Lung (tissue), 11 donors: ENCODE measurements at regions not wholly inside any gene's neighbourhood (a gene's known extent, or its start where the extent isn't known, plus 50 kb on each side); places are given as distances from the start of the nearest gene placed in this dataset.

Experiments
- ATAC-seq: fragments of 200-7000 bp; cut with Tn5 transposase; one replicate; pipeline ENCODE4 v1.9.1; 2020; ENCODE audit warnings: moderate number of reproducible peaks; ENCODE audit not compliant: insufficient read depth, low FRiP score
- DNase-seq, 3 donors: peaks; one replicate each; pipeline ENCODE4 v3.0.0-alpha.2; 2013 to 2017
- H3K27ac ChIP-seq, 2 donors: one replicate each; pipeline ENCODE4 v1.5.1; 2013; ENCODE audit warnings: mild to moderate bottlenecking in 2 of 2, moderate library complexity in 2 of 2, control low read depth in 1 of 2, inconsistent platforms in 1 of 2, low read depth in 1 of 2, low read length in 1 of 2
- H3K27me3 ChIP-seq, 3 donors: one replicate each; pipeline ENCODE4 v1.5.1; 2013; ENCODE audit warnings: low read length in 2 of 3; ENCODE audit not compliant: control insufficient read depth in 3 of 3, insufficient read depth in 3 of 3
- H3K36me3 ChIP-seq, 4 donors: one replicate each; pipeline ENCODE4 v1.5.1; 2013; ENCODE audit warnings: low read length in 4 of 4, mild to moderate bottlenecking in 1 of 4, moderate library complexity in 1 of 4; ENCODE audit not compliant: control insufficient read depth in 4 of 4, insufficient read depth in 4 of 4
- H3K4me1 ChIP-seq, 5 donors: one replicate each; pipeline ENCODE4 v1.5.1; 2013; ENCODE audit warnings: low read length in 5 of 5, mild to moderate bottlenecking in 2 of 5, moderate library complexity in 1 of 5; ENCODE audit not compliant: control insufficient read depth in 5 of 5, insufficient read depth in 5 of 5
- H3K4me3 ChIP-seq: one replicate; pipeline ENCODE4 v1.5.1; 2013; ENCODE audit warnings: mild to moderate bottlenecking, control low read depth, moderate library complexity
- H3K9ac ChIP-seq, 2 donors: one replicate each; pipeline ENCODE4 v1.5.1; 2013; ENCODE audit warnings: low read length in 2 of 2, control low read depth in 1 of 2; ENCODE audit not compliant: insufficient read depth in 1 of 2
- H3K9me3 ChIP-seq, 4 donors: one replicate each; pipeline ENCODE4 v1.5.1; 2013; ENCODE audit warnings: low read length in 3 of 4, mild to moderate bottlenecking in 1 of 4, moderate library complexity in 1 of 4; ENCODE audit not compliant: control insufficient read depth in 4 of 4, insufficient read depth in 3 of 4
- WGBS, 2 donors: extraction: QIAGEN DNeasy Blood & Tissue Kit; methylation state at CpG; one replicate each; pipeline ENCODE4 v1.1.7; 2013; 5-methylcytosine and 5-hydroxymethylcytosine counted together
- TF ChIP-seq, protein P1 (sequence below): IDR thresholded peaks from 2 replicates; pipeline ENCODE4 v1.5.1; 2012; ENCODE audit warnings: mild to moderate bottlenecking; ENCODE audit errors: control extremely low read depth, extremely low read depth
- donor health status: control.
- donor health status: control.
- donor health status: Bipolar disorder and iron deficiency.
- donor health status: healthy.
- donor health status: DM: yes; HTN: yes; CAD: no.

DNA sequence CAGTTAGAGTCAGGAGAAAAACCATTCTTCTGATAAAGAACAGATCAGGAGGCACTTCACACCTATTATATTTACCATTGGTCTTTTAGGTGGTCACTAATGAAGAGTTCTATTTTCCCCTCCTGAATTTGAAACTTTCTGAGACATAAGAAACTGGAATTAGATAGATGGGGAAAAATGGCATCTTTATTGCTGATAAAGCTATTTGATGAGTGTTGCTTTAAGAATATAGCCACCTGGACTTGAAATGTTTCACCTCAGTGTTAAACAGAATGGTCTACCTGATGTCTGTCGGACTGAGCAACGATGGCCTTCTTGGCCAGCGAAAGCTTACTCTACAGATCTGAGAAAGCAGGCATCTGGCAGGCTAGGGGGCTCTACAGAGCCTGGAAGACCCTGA is 107.0 kb downstream of the SLITRK5 start:
- Histone ChIP-seq H3K27ac (no peak overlapping the region), H3K4me3 (no peak overlapping the region), H3K4me1 (no peaks in the 10 kb centered on the region), H3K9me3 (peaks cover 0 to 3% (median 0%) of the 10 kb centered on the region in 4 donors), H3K27me3 (no peaks in the 10 kb centered on the region), H3K9ac (no peak overlapping the region), H3K36me3 (no peaks in the 10 kb centered on the region)
- TF ChIP-seq, protein P1, sequence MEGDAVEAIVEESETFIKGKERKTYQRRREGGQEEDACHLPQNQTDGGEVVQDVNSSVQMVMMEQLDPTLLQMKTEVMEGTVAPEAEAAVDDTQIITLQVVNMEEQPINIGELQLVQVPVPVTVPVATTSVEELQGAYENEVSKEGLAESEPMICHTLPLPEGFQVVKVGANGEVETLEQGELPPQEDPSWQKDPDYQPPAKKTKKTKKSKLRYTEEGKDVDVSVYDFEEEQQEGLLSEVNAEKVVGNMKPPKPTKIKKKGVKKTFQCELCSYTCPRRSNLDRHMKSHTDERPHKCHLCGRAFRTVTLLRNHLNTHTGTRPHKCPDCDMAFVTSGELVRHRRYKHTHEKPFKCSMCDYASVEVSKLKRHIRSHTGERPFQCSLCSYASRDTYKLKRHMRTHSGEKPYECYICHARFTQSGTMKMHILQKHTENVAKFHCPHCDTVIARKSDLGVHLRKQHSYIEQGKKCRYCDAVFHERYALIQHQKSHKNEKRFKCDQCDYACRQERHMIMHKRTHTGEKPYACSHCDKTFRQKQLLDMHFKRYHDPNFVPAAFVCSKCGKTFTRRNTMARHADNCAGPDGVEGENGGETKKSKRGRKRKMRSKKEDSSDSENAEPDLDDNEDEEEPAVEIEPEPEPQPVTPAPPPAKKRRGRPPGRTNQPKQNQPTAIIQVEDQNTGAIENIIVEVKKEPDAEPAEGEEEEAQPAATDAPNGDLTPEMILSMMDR: no peak
- WGBS, 2 donors: 79 to 86% methylated on average over 3 of the region's 3 CpGs
- DNase-seq: no peak
- no peak for ATAC-seq

DNA sequence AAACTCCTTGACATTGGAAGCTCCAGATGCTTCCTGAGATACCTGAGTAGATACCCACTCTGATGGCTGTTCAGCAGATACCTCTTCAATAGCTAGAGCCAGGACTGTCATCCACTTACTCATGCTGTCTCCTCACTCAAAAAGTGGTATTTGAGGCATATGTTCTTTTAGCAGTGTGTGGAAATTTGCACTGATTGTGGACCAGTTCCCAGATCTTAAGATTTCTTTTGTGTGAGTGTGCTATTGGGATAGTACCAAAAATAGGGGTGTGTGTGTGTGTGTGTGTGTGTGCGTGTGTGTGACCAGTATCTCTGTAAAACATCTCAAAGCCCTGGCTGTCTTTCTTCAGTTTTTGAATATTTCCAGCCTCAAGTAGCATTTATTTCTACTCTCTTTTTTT is 108.3 kb downstream of the SLITRK5 start:
- no peak for DNase-seq

GRCh38 chr13:87783366-87783765 is 112.2 kb downstream of the SLITRK5 start:
- no peak for DNase-seq
- no peak overlapping the region for H3K9ac ChIP-seq
- no peaks in the 10 kb centered on the region for H3K36me3 ChIP-seq
- H3K4me1 ChIP-seq: no peaks in the 10 kb centered on the region
- no peaks in the 10 kb centered on the region for H3K27me3 ChIP-seq
- H3K4me3 ChIP-seq: no peak overlapping the region
- WGBS, 2 donors: 86 to 88% methylated on average over 5 of the region's 5 CpGs
- H3K27ac ChIP-seq: no peak overlapping the region
- TF ChIP-seq, protein P1: no peak
- ATAC-seq: no peak
- peaks cover 0 to 3% (median 0%) of the 10 kb centered on the region in 4 donors for H3K9me3 ChIP-seq

More for the DNA sequence above, 108.3 kb downstream of the SLITRK5 start:
- TF ChIP-seq, protein P1: no peak
- Histone ChIP-seq H3K27ac (no peak overlapping the region), H3K9ac (no peak overlapping the region), H3K4me3 (no peak overlapping the region), H3K36me3 (no peaks in the 10 kb centered on the region), H3K4me1 (no peaks in the 10 kb centered on the region), H3K9me3 (peaks cover 0 to 3% (median 0%) of the 10 kb centered on the region in 4 donors), H3K27me3 (no peaks in the 10 kb centered on the region)
- 80 to 87% methylated on average over 1 of the region's 1 CpG for WGBS, 2 donors
- no peak for ATAC-seq

GRCh38 chr13:87788363-87788762 is 117.2 kb downstream of the SLITRK5 start:
- no peaks in the 10 kb centered on the region for H3K4me1 ChIP-seq
- H3K36me3 ChIP-seq: no peaks in the 10 kb centered on the region
- no peak overlapping the region for H3K27ac ChIP-seq
- DNase-seq: no peak
- no peaks in the 10 kb centered on the region for H3K9me3 ChIP-seq
- 84 to 96% methylated on average over 4 of the region's 4 CpGs for WGBS, 2 donors
- no peak overlapping the region for H3K4me3 ChIP-seq
- no peak for ATAC-seq
- H3K27me3 ChIP-seq: no peaks in the 10 kb centered on the region
- H3K9ac ChIP-seq: no peak overlapping the region
- TF ChIP-seq, protein P1: no peak
